PFSK-1 (cell line): ENCODE measurements at regions not wholly inside any gene's neighbourhood (a gene's known extent, or its start where the extent isn't known, plus 50 kb on each side); places are given as distances from the start of the nearest gene placed in this dataset.

Source experiments
- FOXP2 ChIP-seq: optimal IDR thresholded peaks from 2 replicates; pipeline ENCODE3; 2011; ENCODE audit warnings: borderline replicate concordance, control low read depth, inconsistent platforms; ENCODE audit not compliant: insufficient read depth; ENCODE audit errors: extremely low read length, extremely low read depth
- POLR2AphosphoS5 ChIP-seq: IDR thresholded peaks from 2 replicates; pipeline ENCODE4 v1.6.1; 2012; ENCODE audit warnings: low read depth, mild to moderate bottlenecking, control low read depth, low read length, moderate library complexity
- REST ChIP-seq, 2 experiments: IDR thresholded peaks; 2 replicates each; pipeline versions ENCODE4 v1.6.1 to v1.8.0; 2011 to 2012; ENCODE audit warnings: low read depth in 2 of 2, low read length in 2 of 2, control low read depth in 1 of 2, inconsistent platforms in 1 of 2, mild to moderate bottlenecking in 1 of 2, moderate library complexity in 1 of 2; ENCODE audit not compliant: insufficient read depth in 1 of 2
- SIN3A ChIP-seq: IDR thresholded peaks from 2 replicates; pipeline ENCODE4 v1.6.1; 2012; ENCODE audit warnings: mild to moderate bottlenecking, low read length, moderate library complexity, borderline replicate concordance; ENCODE audit not compliant: insufficient read depth
- TAF1 ChIP-seq: IDR thresholded peaks from 2 replicates; pipeline ENCODE4 v1.6.1; 2012; ENCODE audit warnings: low read length, control low read depth, borderline replicate concordance; ENCODE audit not compliant: insufficient read depth

- TF ChIP-seq REST (IDR thresholded peaks at IDR 0.05; ENCODE audit: insufficient read depth in 1 of 2, low read depth in 2 of 2, low read length in 2 of 2): no peak
- no peak for TF ChIP-seq POLR2AphosphoS5
- no peak for TF ChIP-seq SIN3A
- TF ChIP-seq TAF1: no peak
- TF ChIP-seq FOXP2: no peak
Observed at GRCh38 chr1:218779341-218780100, 394.2 kb upstream of the LYPLAL1 start.
